ENCODE measurements at regions not wholly inside any gene's neighbourhood (a gene's known extent, or its start where the extent isn't known, plus 50 kb on each side); places are given as distances from the start of the nearest gene placed in this dataset.

- TF ChIP-seq CTCF (conservative IDR thresholded peaks at IDR 0.05 in 1 of 2, IDR thresholded peaks at IDR 0.05 in 1 of 2; ENCODE audit: low read depth in 1 of 2, low read length in 2 of 2) (no peak), EZH2 (IDR thresholded peaks at IDR 0.05; ENCODE audit: low read length, missing control alignments) (no peak)
Observed at GRCh38 chrX:142076633-142077032, 128.5 kb downstream of the MAGEC2 start.

Data from fibroblast of lung (primary cell).